NCI-H82 (cell line): ENCODE measurements at regions not wholly inside any gene's neighbourhood (a gene's known extent, or its start where the extent isn't known, plus 50 kb on each side); places are given as distances from the start of the nearest gene placed in this dataset.

ENCODE experiments used
- DNase-seq: peaks from one replicate; lab custom pipeline; 2025; lab: John Stamatoyannopoulos, UW

DNA sequence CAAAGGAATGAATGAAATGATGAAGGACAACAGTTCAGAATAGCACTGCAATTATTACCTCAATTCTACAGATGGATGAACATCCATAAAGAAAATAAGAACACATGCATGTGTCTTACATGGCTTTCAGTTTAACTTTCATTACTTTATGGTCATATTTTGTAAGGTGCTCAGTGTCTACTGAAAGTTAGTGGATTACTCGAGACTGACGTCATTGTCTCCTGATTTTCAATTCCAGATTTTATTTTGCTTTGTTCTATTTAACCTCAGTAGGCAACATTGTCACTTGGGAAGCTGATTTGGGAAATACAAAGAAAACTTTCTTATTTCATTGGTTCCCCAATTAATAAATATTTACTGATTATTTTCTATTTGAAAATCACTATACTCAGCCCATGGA is 363.7 kb downstream of the CHSY3 start:
- DNase-seq, result no peak

DNA sequence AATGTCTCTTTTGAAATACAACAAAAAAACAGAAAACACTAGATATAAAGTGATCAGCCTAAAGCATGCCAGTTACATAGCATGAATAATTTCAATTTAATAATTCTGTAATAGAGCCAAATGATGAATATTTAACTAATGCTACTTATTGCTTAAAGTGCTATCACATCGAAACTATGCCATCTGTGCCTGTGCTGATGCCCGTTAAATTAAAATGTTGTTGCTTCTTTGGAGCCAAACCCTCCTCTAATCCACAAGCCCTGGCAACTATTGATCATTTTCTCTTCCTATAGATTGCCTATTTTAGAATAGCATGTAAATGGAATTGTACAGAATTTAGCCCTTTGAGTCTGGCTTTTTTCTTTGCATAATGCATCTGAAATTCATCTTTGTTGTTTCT is 356.2 kb downstream of the CHSY3 start:
- no peak for DNase-seq

DNA sequence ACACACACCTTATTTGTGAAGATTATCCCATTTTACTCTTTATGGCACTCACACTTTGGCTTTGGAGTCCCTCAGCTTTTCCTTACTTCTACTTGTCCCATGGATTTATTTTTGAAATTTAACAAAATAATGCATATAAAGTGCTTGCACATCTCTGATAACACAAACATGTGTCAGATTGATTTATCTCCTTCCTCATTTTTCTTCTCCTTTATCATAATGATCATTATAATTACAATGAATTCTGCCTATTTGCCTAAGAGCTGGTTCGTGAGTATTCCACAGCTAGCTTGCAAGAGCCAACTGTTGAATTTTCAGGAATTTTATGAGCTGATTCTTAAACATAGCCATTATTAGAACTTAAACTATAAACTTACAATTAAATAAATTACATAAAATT is 347.7 kb downstream of the CHSY3 start:
- no peak for DNase-seq

DNA sequence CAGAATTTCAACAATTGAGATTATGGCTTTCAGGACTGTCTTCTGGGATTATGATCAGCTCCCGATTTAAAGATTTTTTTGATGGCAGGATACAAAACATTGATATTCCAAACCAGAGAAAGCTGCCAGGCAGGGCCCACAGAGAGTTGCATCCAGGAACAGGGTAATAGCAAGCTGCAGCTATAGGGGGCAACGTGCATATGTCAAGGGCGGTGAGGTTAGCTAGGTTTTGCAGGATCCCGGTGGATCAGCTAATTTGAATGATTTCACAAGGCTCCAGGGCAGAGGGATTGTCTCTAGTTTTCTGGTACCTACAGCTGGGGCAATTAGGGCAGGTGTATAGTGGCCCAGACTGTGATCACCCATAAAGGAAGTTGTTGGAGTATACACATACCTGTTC is 339.4 kb downstream of the CHSY3 start:
- DNase-seq, result no peak

DNA sequence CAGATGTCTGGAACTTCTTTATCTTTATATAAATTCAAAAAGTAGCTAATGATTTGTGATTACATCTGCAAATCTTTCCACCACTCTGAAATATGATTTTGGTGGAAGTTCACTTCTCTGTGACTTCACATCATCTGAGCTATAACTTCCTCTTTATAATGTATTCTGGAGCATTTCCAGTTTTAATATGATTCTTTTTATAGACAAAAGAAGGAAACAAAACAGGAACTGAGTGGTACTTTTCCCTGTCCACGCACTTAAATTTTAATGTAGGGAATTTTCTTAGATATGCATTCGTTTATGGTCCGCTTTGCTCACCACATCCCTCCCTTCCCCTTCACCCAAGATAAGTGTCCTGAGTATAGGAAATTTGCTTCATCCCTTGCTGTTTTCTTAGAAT is 333.5 kb downstream of the CHSY3 start:
- no peak for DNase-seq
